Neural cell (in vitro differentiated cells): ENCODE measurements at regions not wholly inside any gene's neighbourhood (a gene's known extent, or its start where the extent isn't known, plus 50 kb on each side); places are given as distances from the start of the nearest gene placed in this dataset.

Source experiments
- H2AFZ ChIP-seq: fragments of 200-600, 300-800 bp; sonication (generic), shearing (Covaris generic); 2 replicates; pipeline ENCODE4 v1.6.0; 2014; ENCODE audit warnings: low read depth, mild to moderate bottlenecking, antibody characterized with exemption, low read length, moderate library complexity
- H3F3A ChIP-seq: fragments of 200-600 bp; shearing (Covaris generic); 2 replicates; pipeline ENCODE4 v1.6.1; 2016; ENCODE audit warnings: mild to moderate bottlenecking, moderate library complexity, mixed read lengths, antibody characterized with exemption, low read length; ENCODE audit not compliant: insufficient read depth, poor library complexity, severe bottlenecking
- H3K27ac ChIP-seq: fragments of 200-600, 300-800 bp; sonication (generic), shearing (Covaris generic); 2 replicates; pipeline ENCODE4 v1.5.1; 2014; ENCODE audit warnings: mild to moderate bottlenecking, low read length, moderate library complexity
- H3K27me3 ChIP-seq: fragments of 300-800, 200-600 bp; sonication (generic), shearing (Covaris generic); 2 replicates; pipeline ENCODE4 v1.6.0; 2014; ENCODE audit warnings: mild to moderate bottlenecking, low read depth, low read length, moderate library complexity; ENCODE audit not compliant: insufficient read depth
- H3K36me3 ChIP-seq: fragments of 300-800, 200-600 bp; sonication (generic), shearing (Covaris generic); 2 replicates; pipeline ENCODE4 v1.5.1; 2014; ENCODE audit warnings: mild to moderate bottlenecking, antibody characterized with exemption, low read length, moderate library complexity; ENCODE audit not compliant: insufficient read depth
- H3K4me2 ChIP-seq: fragments of 300-800, 200-600 bp; sonication (generic), shearing (Covaris generic); 2 replicates; pipeline ENCODE4 v1.6.0; 2014; ENCODE audit warnings: mild to moderate bottlenecking, low read length
- H3K4me3 ChIP-seq: fragments of 300-800, 200-600 bp; sonication (generic), shearing (Covaris generic); 2 replicates; pipeline ENCODE4 v1.5.1; 2014; ENCODE audit warnings: mild to moderate bottlenecking, low read length, moderate library complexity
- H3K79me2 ChIP-seq: fragments of 200-600 bp; shearing (Covaris generic); replicated peaks from 2 replicates; pipeline ENCODE4 v1.6.0; 2014; ENCODE audit warnings: mild to moderate bottlenecking, low read length, moderate library complexity; ENCODE audit not compliant: insufficient read depth
- H3K9ac ChIP-seq: fragments of 300-800, 200-600 bp; sonication (generic), shearing (Covaris generic); 2 replicates; pipeline ENCODE4 v1.6.1; 2016; ENCODE audit warnings: mild to moderate bottlenecking, low read length, mixed read lengths
- H3K9me2 ChIP-seq: fragments of 200-600 bp; shearing (Covaris generic); 2 replicates; pipeline ENCODE4 v1.6.1; 2016; ENCODE audit warnings: mild to moderate bottlenecking, low read length, mixed read lengths; ENCODE audit not compliant: insufficient read depth
- H3K9me3 ChIP-seq: fragments of 200-600, 300-800 bp; sonication (generic), shearing (Covaris generic); 2 replicates; pipeline ENCODE4 v1.6.1; 2016; ENCODE audit warnings: mild to moderate bottlenecking, mixed run types, low read length, moderate library complexity, mixed read lengths
- H4K20me1 ChIP-seq: fragments of 200-600 bp; shearing (Covaris generic); 2 replicates; pipeline ENCODE4 v1.6.1; 2016; ENCODE audit warnings: mild to moderate bottlenecking, mixed run types; ENCODE audit not compliant: insufficient read depth
- CTCF ChIP-seq: fragments of 450-650 bp; IDR thresholded peaks from 2 replicates; pipeline ENCODE4 v1.5.1; 2014; ENCODE audit warnings: antibody characterized with exemption, mild to moderate bottlenecking, moderate library complexity; ENCODE audit not compliant: poor library complexity, severe bottlenecking
- EP300 ChIP-seq: fragments of 450-650 bp; conservative IDR thresholded peaks from 2 replicates; pipeline ENCODE4 v1.6.1; 2014; ENCODE audit warnings: antibody characterized with exemption, mild to moderate bottlenecking, moderate library complexity; ENCODE audit not compliant: poor library complexity, severe bottlenecking
- EZH2 ChIP-seq: fragments of 200-600, 300-800 bp; shearing (Covaris generic), sonication (generic); IDR thresholded peaks from 2 replicates; pipeline ENCODE4 v1.6.1; 2014; ENCODE audit warnings: antibody characterized with exemption, low read length, borderline replicate concordance, mild to moderate bottlenecking; ENCODE audit not compliant: insufficient read depth, poor library complexity, severe bottlenecking
- MXI1 ChIP-seq: fragments of 450-650 bp; conservative IDR thresholded peaks from 2 replicates; pipeline ENCODE4 v1.6.1; 2014; ENCODE audit warnings: antibody characterized with exemption, mild to moderate bottlenecking; ENCODE audit not compliant: poor library complexity, severe bottlenecking
- POLR2AphosphoS5 ChIP-seq: IDR thresholded peaks from 2 replicates; pipeline ENCODE4 v1.6.1; 2012
- RAD21 ChIP-seq: fragments of 450-650 bp; conservative IDR thresholded peaks from 2 replicates; pipeline ENCODE4 v1.6.1; 2014; ENCODE audit warnings: antibody characterized with exemption, mild to moderate bottlenecking, moderate library complexity
- SMC3 ChIP-seq: fragments of 450-650 bp; conservative IDR thresholded peaks from 2 replicates; pipeline ENCODE4 v1.6.1; 2014; ENCODE audit warnings: antibody characterized with exemption, mild to moderate bottlenecking, moderate library complexity; ENCODE audit not compliant: poor library complexity
- TAF1 ChIP-seq: IDR thresholded peaks from 2 replicates; pipeline ENCODE4 v1.6.1; 2012; ENCODE audit warnings: low read depth
- TF ChIP-seq, protein P1 (sequence below): IDR thresholded peaks from 2 replicates; pipeline ENCODE4 v1.6.1; 2012; ENCODE audit warnings: borderline replicate concordance

- Histone ChIP-seq H3K9me2 (no peaks in the 10 kb centered on the region), H4K20me1 (no peaks in the 10 kb centered on the region), H3K27me3 (no peaks in the 10 kb centered on the region), H3K9ac (no peak overlapping the region), H2AFZ (no peak overlapping the region), H3F3A (no peaks in the 10 kb centered on the region), H3K4me3 (no peak overlapping the region), H3K4me2 (no peak overlapping the region), H3K36me3 (no peaks in the 10 kb centered on the region), H3K79me2 (no peaks in the 10 kb centered on the region), H3K9me3 (no peaks in the 10 kb centered on the region), H3K27ac (no peak overlapping the region)
- TF ChIP-seq EZH2, result no peak
- no peak for TF ChIP-seq MXI1
- no peak for TF ChIP-seq EP300
- TF ChIP-seq, protein P1, sequence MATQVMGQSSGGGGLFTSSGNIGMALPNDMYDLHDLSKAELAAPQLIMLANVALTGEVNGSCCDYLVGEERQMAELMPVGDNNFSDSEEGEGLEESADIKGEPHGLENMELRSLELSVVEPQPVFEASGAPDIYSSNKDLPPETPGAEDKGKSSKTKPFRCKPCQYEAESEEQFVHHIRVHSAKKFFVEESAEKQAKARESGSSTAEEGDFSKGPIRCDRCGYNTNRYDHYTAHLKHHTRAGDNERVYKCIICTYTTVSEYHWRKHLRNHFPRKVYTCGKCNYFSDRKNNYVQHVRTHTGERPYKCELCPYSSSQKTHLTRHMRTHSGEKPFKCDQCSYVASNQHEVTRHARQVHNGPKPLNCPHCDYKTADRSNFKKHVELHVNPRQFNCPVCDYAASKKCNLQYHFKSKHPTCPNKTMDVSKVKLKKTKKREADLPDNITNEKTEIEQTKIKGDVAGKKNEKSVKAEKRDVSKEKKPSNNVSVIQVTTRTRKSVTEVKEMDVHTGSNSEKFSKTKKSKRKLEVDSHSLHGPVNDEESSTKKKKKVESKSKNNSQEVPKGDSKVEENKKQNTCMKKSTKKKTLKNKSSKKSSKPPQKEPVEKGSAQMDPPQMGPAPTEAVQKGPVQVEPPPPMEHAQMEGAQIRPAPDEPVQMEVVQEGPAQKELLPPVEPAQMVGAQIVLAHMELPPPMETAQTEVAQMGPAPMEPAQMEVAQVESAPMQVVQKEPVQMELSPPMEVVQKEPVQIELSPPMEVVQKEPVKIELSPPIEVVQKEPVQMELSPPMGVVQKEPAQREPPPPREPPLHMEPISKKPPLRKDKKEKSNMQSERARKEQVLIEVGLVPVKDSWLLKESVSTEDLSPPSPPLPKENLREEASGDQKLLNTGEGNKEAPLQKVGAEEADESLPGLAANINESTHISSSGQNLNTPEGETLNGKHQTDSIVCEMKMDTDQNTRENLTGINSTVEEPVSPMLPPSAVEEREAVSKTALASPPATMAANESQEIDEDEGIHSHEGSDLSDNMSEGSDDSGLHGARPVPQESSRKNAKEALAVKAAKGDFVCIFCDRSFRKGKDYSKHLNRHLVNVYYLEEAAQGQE, result no peak
- TF ChIP-seq CTCF, result no peak
- no peak for TF ChIP-seq TAF1
- no peak for TF ChIP-seq RAD21
- TF ChIP-seq POLR2AphosphoS5, result no peak
- TF ChIP-seq SMC3, result no peak
Observed at GRCh38 chr12:124481772-124482566, 85.4 kb downstream of the NCOR2 start.

DNA sequence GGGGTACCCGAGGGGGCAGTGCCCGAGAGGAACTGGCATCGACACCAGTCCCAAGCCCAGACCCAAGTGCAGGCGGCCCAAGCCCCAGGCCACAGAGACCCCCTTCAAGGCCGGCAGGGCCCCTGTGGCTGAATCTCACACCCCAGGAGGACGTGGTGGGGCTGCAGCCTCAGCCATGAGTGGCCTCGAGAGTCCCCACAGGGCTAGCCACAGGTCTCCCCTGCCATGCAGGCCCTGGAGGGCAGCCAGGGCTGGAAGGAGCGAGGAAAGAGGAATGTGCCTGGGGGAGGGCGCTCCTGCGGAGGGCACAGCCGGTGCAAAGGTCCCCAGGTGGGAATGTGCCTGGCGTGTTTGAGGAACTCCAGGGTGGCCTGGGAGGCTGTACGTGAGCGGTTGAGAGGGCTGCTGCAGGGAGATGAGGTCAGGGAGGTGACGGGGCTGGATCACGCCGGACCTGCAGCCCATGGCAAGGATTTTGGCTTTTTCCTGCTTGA lies 86.1 kb downstream of the NCOR2 start:
- TF ChIP-seq POLR2AphosphoS5 (no peak), TAF1 (no peak), SMC3 (no peak), EZH2 (no peak)
- no peaks in the 10 kb centered on the region for H3K27me3 ChIP-seq
- H3K36me3 ChIP-seq, result no peaks in the 10 kb centered on the region
- no peaks in the 10 kb centered on the region for H3K9me2 ChIP-seq
- H3K4me2 ChIP-seq, result no peak overlapping the region
- no peaks in the 10 kb centered on the region for H4K20me1 ChIP-seq
- H3F3A ChIP-seq, result no peaks in the 10 kb centered on the region
- no peak overlapping the region for H3K4me3 ChIP-seq
- H3K27ac ChIP-seq, result no peak overlapping the region
- H3K9me3 ChIP-seq, result no peaks in the 10 kb centered on the region
- no peak overlapping the region for H3K9ac ChIP-seq
- H3K79me2 ChIP-seq, result no peaks in the 10 kb centered on the region
- no peak overlapping the region for H2AFZ ChIP-seq
